Inflammatory macrophage treated with lipopolysaccharide for 1 hour (primary cell): ENCODE measurements at regions not wholly inside any gene's neighbourhood (a gene's known extent, or its start where the extent isn't known, plus 50 kb on each side); places are given as distances from the start of the nearest gene placed in this dataset.

Source experiments
- DNase-seq, 2 donors: peaks; one replicate each; pipeline ENCODE4 v3.0.0-alpha.2; 2020 to 2022

DNA sequence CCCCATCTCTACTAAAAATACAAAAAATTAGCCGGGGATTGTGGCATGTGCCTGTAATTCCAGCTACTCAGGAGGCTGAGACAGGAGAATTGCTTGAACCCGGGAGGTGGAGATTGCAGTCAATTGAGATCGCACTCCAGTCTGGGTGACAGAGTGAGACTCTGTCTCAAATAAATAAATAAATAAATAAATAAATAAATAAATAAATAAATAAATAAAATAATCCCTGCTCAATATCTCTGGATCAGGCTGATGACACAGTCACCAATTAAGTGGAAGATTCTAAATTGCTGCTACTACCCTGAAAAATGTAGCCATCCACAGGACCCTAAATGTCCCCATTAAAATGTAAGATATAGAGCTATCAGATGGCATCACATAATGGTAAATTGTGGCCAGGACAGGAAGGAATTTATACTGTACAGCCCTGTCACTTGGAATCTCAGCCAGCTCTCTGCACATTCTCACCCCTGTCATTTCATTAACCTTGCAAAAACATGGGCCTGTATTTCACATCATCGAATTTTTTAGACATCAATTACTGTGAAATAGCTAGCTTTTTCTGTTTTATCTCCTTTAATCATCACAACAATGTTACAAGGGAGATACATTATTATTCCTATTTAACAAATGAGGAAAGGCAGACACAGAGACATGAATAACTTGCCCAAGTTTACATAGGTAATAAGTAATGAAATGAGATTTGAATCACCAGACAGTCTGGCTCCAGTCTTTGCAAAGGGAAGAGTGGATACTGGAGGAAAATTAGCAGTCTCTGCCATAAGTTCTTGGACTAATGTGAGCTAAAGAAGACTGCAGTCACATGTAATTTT is 56.7 kb upstream of the NTPCR start:
- DNase-seq: no peak

DNA sequence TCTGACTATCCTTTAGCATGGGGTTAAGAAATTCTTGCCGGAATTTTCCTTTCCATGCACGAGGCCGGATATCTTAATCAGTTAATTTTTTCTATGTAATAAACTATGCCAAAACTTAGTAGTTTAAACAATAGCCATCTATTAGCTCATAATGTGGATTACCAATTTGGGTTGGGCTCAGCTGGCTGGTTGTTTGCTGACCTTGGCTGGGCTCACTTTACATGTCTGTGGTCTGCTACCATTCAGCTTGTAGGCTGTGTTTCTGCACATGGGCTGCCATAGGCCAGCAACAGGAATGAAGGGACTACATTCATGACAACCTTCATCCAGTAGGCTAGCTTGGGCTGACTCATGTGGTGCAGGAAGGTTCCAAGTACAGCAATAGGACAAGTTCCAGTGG is 56.0 kb upstream of the NTPCR start:
- no peak for DNase-seq

DNA sequence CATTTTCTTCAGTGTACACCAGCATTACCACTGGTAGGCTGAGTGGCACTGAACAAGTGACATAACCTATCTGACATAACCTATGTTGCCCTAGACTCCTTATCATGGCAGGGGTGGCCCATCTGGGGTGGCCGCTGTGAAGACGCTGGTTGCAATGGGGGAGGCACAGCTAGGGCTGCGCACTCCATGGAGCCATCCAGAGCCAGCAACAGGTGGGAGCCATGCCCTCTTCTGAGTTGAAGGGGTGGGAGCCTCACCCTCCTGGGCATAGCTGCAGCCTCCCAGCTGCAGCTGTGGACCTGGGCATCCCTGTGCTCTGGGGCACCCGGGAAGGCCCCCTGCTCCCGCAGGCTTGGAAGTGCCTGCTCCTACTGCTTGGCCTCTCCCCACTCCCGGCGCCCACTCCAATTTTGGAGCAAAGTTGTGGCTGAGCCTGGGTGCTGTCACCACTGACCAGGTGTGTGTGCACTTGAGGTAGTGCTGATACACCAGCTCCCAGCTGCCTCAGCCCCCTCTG is 52.4 kb upstream of the NTPCR start:
- DNase-seq: no peak

DNA sequence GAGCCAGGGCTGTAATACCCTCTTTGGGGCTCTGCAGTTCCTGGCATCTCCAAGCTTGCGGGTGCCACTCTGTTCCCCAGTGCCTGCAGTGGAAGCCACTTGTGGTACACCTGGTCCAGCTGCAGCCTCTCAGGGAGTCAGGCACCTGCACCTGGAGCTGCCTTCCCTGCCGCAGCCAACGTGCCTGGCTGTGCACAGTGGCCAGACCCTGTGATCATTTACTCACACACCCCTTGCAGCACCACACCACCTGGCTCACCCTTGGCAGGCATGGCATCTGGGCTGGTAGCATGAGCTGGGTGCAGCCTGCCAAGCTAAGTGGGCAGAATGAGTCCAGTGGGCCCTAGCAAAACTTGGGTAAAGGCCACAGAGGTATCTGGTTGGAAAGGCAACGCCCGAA is 51.1 kb upstream of the NTPCR start:
- DNase-seq: no peak

DNA sequence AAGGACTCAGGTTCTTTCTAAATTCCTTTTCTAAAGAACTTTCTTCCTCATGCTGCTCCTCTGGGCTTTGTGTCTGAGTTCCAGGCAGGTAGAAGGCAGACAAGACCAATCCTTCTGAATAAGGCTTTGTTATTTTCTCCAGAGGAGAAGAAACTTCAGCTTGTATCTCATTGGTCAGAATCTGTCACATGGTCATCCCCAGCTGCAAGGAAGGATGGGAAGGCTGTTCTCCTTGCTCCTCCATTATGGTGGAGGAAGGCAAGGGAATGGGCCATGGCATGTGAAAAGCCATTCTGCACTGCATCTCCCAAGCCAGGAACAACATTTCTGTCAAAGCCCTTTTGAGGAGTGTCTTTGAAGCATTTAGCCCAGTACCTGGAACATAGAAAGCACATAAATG is 50.6 kb upstream of the NTPCR start:
- DNase-seq: no peak
